Panc1 (cell line): ENCODE measurements at regions not wholly inside any gene's neighbourhood (a gene's known extent, or its start where the extent isn't known, plus 50 kb on each side); places are given as distances from the start of the nearest gene placed in this dataset.

Experiments used
- ATAC-seq: fragments of 200-7000 bp; cut with Tn5 transposase; 2 replicates; pipeline ENCODE4 v1.9.1; 2020; ENCODE audit warnings: mild to moderate bottlenecking, moderate library complexity
- BruUV-seq: library from RNA; stranded (reverse); fragments of 400-500 nt; replicated peaks from 2 replicates; lab custom pipeline; 2021; lab: Mats Ljungman, UMichigan
- CTCF ChIA-PET: fragments of 300-600 bp; sonication (Branson Sonifier 250); formaldehyde crosslinking; loops from one replicate; lab custom pipeline; 2022; ENCODE audit warnings: antibody characterized with exemption; lab: Charles Lee
- POLR2A ChIA-PET: fragments of 300-600 bp; sonication (Branson Sonifier 250); formaldehyde crosslinking; loops from one replicate; lab custom pipeline; 2022; ENCODE audit warnings: antibody characterized with exemption; lab: Charles Lee
- DNase-seq: peaks from one replicate; pipeline ENCODE4 v3.0.0-alpha.2; 2010; ENCODE audit warnings: low read depth, low spot score
- H3K27ac ChIP-seq: 2 replicates; pipeline ENCODE4 v1.5.1; 2011; ENCODE audit warnings: mild to moderate bottlenecking, low read length, inconsistent platforms
- H3K27me3 ChIP-seq: fragments of 200-500 bp; sonication (Bioruptor generic); 2 replicates; pipeline ENCODE4 v1.6.0; 2014; ENCODE audit warnings: low read length, inconsistent platforms; ENCODE audit not compliant: control insufficient read depth, insufficient read depth
- H3K36me3 ChIP-seq: fragments of 200-500 bp; sonication (Bioruptor generic); 2 replicates; pipeline ENCODE4 v1.5.1; 2014; ENCODE audit warnings: inconsistent platforms, mild to moderate bottlenecking, low read length, moderate library complexity; ENCODE audit not compliant: control insufficient read depth, insufficient read depth
- H3K4me1 ChIP-seq: 2 replicates; pipeline ENCODE4 v1.5.1; 2011; ENCODE audit warnings: inconsistent platforms, mild to moderate bottlenecking, low read length, moderate library complexity; ENCODE audit not compliant: control insufficient read depth, insufficient read depth
- H3K4me3 ChIP-seq, 2 experiments: 2 replicates each; pipeline ENCODE4 v1.5.1; 2011 to 2012; ENCODE audit warnings: low read depth in 2 of 2, low read length in 2 of 2, mild to moderate bottlenecking in 2 of 2, inconsistent platforms in 1 of 2, moderate library complexity in 1 of 2
- H3K9me3 ChIP-seq: fragments of 200-500 bp; sonication (Bioruptor generic); 2 replicates; pipeline ENCODE4 v1.5.1; 2014; ENCODE audit warnings: low read depth, mild to moderate bottlenecking, inconsistent platforms, low read length, moderate library complexity; ENCODE audit not compliant: control insufficient read depth, insufficient read depth
- CTCF ChIP-seq: fragments of 450-650 bp; IDR thresholded peaks from 2 replicates; pipeline ENCODE4 v1.5.1; 2017; ENCODE audit warnings: mild to moderate bottlenecking
- POLR2AphosphoS5 ChIP-seq: IDR thresholded peaks from 2 replicates; pipeline ENCODE4 v1.6.1; 2012; ENCODE audit warnings: mild to moderate bottlenecking, low read depth, low read length, moderate library complexity
- REST ChIP-seq, 2 experiments: IDR thresholded peaks; 2 replicates each; pipeline ENCODE4 v1.6.1; 2011 to 2012; ENCODE audit warnings: low read depth in 2 of 2, control low read depth in 1 of 2, low read length in 1 of 2, mild to moderate bottlenecking in 1 of 2, moderate library complexity in 1 of 2; ENCODE audit not compliant: insufficient read depth in 1 of 2
- SIN3A ChIP-seq: IDR thresholded peaks from 2 replicates; pipeline ENCODE4 v1.6.1; 2012; ENCODE audit warnings: low read depth, mild to moderate bottlenecking, low read length, moderate library complexity, borderline replicate concordance; ENCODE audit not compliant: insufficient read depth
- TCF7L2 ChIP-seq: IDR thresholded peaks from 2 replicates; pipeline ENCODE4 v1.6.1; 2011; ENCODE audit warnings: mild to moderate bottlenecking, low read depth, low read length, inconsistent platforms
- in situ Hi-C: cut with HindIII; loops from 2 replicates; pipeline ENCODE4 v1.10.0; 2016; ENCODE audit warnings: low sequenced_read_pairs, low pct_unique_long_range_greater_than_20kb
- intact Hi-C: fragments of 100-400 bp; cut with micrococcal nuclease; formaldehyde crosslinking; loops from one replicate; pipeline ENCODE4 v1.10.0; 2022; ENCODE audit not compliant: unreplicated experiment

GRCh38 chr12:105970885-105971284 is 167.9 kb downstream of the NUAK1 start:
- H3K4me3 ChIP-seq = no peak overlapping the region
- in situ Hi-C loops (no loop called here), intact Hi-C loops (no loop called here)
- CTCF ChIA-PET = interaction anchor here (0.6 kb wide), 1 partner anchor 572 kb away, joined by 3 read pairs; no protein-coding TSS in a partner anchor
- ATAC-seq (no peak), DNase-seq (no peak)
- H3K4me1 ChIP-seq = no peaks in the 10 kb centered on the region
- POLR2A ChIA-PET = no interaction called here
- no peaks in the 10 kb centered on the region for H3K9me3 ChIP-seq
- no TSS peak for BruUV-seq
- H3K36me3 ChIP-seq = no peaks in the 10 kb centered on the region
- TF ChIP-seq CTCF = no peak
- no peaks in the 10 kb centered on the region for H3K27me3 ChIP-seq
- H3K27ac ChIP-seq = no peak overlapping the region

- no peaks in the 10 kb centered on the region for H3K9me3 ChIP-seq
- ATAC-seq (no peak), DNase-seq (no peak)
- H3K27me3 ChIP-seq = no peaks in the 10 kb centered on the region
- H3K36me3 ChIP-seq = no peaks in the 10 kb centered on the region
- TF ChIP-seq TCF7L2 (no peak), SIN3A (no peak), CTCF (no peak), REST (IDR thresholded peaks at IDR 0.05; ENCODE audit: insufficient read depth in 1 of 2, low read depth in 2 of 2, low read length in 1 of 2) (no peak), POLR2AphosphoS5 (no peak)
- H3K27ac ChIP-seq = no peak overlapping the region
- no peaks in the 10 kb centered on the region for H3K4me1 ChIP-seq
- no TSS peak for BruUV-seq
- intact Hi-C loops (no loop called here), in situ Hi-C loops (no loop called here)
- ChIA-PET POLR2A (no interaction called here), CTCF (no interaction called here)
- H3K4me3 ChIP-seq = no peak overlapping the region
Measured at GRCh38 chr12:105974738-105975137, 164.0 kb downstream of the NUAK1 start.

- ChIA-PET POLR2A (no interaction called here), CTCF (no interaction called here)
- H3K4me3 ChIP-seq = no peak overlapping the region
Measured at GRCh38 chr12:105975351-105975750, 163.4 kb downstream of the NUAK1 start.

More at GRCh38 chr12:105975351-105975750, 163.4 kb downstream of the NUAK1 start:
- DNase-seq (no peak), ATAC-seq (no peak)
- in situ Hi-C loops (no loop called here), intact Hi-C loops (no loop called here)
- BruUV-seq = no TSS peak
- H3K27ac ChIP-seq = no peak overlapping the region
- no peaks in the 10 kb centered on the region for H3K27me3 ChIP-seq
- TF ChIP-seq POLR2AphosphoS5 = no peak
- no peak for TF ChIP-seq CTCF
- no peak for TF ChIP-seq TCF7L2
- TF ChIP-seq REST (IDR thresholded peaks at IDR 0.05; ENCODE audit: insufficient read depth in 1 of 2, low read depth in 2 of 2, low read length in 1 of 2) = no peak
- no peak for TF ChIP-seq SIN3A
- no peaks in the 10 kb centered on the region for H3K36me3 ChIP-seq
- H3K4me1 ChIP-seq = no peaks in the 10 kb centered on the region
- H3K9me3 ChIP-seq = no peaks in the 10 kb centered on the region
